ENCODE measurements at regions not wholly inside any gene's neighbourhood (a gene's known extent, or its start where the extent isn't known, plus 50 kb on each side); places are given as distances from the start of the nearest gene placed in this dataset.

DNA sequence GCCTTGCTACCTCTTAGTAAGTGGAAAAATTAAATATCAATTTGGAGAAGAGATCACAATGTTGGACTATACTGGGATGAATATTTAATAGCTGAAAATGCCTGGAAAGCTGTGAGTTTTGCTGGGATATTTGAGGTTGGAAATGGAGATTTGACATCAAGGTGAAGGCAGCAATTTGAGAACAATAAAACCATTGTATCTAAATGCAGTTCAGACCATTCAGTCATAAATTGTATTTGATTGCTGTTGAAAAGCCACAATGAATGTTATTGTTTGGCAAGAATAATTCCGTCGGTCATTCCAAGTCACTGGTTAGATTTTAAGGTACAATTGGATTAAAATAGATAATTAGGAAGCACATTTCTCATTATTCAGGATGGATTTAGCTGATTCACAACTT lies 325.6 kb downstream of the HRH4 start (continued):
- TF ChIP-seq, protein P1, sequence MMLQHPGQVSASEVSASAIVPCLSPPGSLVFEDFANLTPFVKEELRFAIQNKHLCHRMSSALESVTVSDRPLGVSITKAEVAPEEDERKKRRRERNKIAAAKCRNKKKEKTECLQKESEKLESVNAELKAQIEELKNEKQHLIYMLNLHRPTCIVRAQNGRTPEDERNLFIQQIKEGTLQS (IDR thresholded peaks at IDR 0.05; ENCODE audit: insufficient read depth, low read depth, low read length), result no peak
- no peak for TF ChIP-seq CTCF (IDR thresholded peaks at IDR 0.05; ENCODE audit: control extremely low read depth in 1 of 3, insufficient read depth in 1 of 3, low read depth in 1 of 3, low read length in 3 of 3)
